HG03039 (cell line): ENCODE measurements at regions not wholly inside any gene's neighbourhood (a gene's known extent, or its start where the extent isn't known, plus 50 kb on each side); places are given as distances from the start of the nearest gene placed in this dataset.

Source experiments
- ATAC-seq: cut with Tn5 transposase; IDR thresholded peaks from one replicate; pipeline ENCODE4 v1.9.1; 2021; ENCODE audit warnings: mild to moderate bottlenecking, moderate library complexity; ENCODE audit not compliant: unreplicated experiment

GRCh38 chr7:85733169-85733915 is 546.5 kb upstream of the SEMA3D start:
- ATAC-seq: no peak

DNA sequence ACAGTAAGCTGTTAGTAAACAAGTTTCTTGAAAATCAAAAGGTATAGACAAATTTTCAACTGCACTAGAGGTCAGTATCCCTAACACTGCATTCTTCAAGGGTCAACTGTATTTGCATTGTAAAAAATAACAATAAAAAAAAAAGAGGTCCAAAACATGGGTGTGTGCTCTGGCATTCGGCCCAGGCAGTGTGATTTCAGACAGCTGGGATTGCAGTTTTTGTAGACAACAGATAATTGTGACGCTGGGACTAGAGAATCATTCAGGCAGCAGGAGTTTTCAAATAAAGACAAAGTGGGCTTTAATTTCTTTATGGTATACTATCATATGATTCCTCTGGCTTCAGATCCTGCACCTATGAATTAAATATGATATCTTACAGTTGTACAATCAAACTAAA is 543.2 kb upstream of the SEMA3D start:
- no peak for ATAC-seq

DNA sequence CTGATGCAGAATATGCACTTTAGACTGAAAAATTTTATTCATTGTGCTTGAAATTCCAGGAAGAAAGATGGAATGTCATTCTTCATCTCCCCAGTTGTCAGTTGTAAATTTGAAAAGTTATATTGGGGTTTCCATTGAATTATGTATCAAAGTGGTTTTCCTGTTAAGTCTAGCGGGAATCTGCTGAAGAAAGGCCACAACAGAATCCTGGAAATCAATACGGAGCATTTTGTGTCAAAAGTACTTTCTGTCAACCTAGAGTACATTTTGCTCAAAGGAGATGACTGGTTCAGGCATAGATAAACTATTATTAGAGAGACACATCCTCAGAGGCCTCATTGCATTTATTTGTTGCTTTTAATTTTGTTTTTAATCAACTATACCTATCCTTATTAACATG is 538.2 kb upstream of the SEMA3D start:
- no peak for ATAC-seq

DNA sequence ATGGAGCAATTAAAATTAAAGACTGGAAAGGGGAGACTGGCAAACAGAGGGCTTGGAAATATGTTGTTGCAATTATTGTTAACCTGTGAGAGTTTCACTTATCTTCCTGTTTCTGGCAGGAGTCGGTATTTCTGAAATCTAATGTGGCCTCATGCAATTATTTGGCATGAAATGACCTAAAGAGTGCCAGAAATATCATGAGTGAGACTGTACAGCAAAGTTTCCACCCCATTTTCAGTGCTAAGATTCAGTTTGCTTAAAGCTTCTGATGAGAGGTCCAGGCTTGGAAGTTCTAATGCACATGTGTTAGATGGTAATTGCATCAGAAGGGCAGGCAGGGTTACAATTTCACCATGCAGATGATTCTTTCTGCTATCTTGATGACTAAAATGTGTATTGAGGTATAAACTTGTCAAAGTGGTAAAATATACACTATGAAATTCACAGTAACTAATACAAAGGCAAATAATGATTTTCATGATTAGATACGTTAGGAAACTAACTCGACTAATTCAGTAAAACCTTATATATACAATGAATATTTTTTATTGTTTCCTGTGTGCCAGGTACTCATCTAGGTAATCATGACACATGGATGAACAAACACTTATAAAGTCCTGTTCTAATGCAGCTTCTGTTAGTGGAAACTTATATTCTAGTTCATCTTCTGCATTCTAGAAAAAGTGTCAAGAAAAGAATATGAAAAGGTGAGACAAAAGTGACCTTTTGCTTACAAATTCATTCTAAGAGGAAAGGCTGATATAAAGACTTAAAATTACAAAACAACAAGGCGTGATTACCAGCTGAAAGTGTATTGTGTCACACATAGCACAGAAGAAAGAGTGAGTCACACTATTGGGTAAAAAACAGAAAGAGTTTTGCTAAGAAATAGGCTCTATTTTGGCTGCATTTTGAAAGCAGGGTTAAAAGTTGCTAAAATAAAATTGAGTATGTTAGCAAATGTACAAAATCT is 533.4 kb upstream of the SEMA3D start:
- ATAC-seq: no peak

GRCh38 chr7:85716353-85716752 is 529.5 kb upstream of the SEMA3D start:
- ATAC-seq: no peak

DNA sequence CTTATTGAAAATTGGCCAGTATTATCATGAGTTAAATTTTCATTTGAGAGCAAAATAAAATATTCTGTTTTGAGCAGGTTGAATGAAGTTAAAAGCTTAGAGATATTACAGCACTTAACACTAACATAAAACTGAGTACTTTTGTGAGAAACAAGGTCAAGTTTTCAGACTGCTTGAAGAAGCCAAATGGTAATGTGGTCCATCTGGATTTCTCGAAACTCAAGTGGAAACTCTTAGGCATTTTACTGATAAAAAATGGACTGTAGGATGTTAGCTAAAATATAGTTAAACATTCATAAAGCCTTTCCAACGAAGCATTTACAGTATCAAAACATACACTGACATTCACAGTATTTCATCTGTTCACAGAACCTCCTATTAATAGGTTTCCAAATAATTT is 528.1 kb upstream of the SEMA3D start:
- no peak for ATAC-seq

GRCh38 chr7:85714043-85714578 is 527.3 kb upstream of the SEMA3D start:
- ATAC-seq: peak; percentile 57

DNA sequence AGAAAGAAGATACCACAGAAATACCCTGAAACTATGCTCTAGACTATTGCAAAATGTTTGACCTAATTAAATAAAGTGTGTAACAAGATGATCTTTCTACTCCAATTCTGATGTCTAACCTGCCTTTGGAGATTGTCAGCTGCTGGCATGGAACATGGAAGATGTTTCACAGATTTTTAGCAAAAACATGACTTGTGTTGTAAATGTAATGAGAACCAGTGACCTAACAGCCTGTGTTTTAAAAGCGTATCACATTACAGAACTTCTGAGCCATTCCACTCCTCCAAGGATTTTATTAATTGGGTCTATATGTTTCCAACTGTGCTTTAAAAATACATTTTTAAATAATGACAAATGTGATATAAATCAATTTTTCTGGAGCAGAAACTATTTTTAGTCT is 526.3 kb upstream of the SEMA3D start:
- no peak for ATAC-seq

DNA sequence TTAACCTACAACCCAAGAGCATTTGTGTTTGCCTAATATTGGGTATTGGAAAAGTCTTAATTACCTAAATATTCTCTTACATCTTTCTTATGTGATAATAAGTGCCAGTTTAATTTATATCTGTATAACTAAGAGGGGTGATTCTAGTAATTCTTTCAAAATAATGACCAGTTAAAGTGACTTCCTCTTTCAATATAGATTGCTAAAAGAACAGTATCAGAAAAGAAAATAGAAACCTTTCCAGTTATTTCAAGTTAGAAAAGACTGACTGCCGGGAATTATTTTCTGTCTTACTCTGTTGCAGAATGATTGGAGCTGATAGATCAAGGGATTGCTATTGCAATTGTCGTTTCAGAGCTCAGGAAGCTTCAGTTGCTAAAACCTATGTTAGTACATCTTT is 525.0 kb upstream of the SEMA3D start:
- ATAC-seq: no peak

DNA sequence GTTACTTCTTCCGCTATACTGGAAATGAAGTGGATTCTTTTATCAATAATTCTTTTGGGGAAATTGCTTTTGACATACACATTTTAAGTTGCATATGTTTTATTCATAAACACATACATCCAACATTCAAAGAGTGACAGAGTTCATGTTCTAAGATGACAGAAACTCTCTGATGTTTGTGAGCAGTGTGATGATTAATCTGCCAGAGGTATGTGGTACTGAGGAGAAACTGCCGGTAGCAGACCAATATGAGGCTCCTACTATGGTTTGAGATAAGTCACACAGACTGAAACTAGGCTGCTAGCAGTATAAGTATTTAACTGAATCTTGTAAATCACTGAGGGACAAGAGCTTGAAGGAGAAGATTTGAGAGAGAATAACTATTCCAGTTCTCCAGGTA is 524.1 kb upstream of the SEMA3D start:
- ATAC-seq: no peak

GRCh38 chr7:85708221-85708620 is 521.4 kb upstream of the SEMA3D start:
- no peak for ATAC-seq

- no peak for ATAC-seq
These were observed 518.2 kb upstream of the SEMA3D start for GRCh38 chr7:85705076-85705475.

DNA sequence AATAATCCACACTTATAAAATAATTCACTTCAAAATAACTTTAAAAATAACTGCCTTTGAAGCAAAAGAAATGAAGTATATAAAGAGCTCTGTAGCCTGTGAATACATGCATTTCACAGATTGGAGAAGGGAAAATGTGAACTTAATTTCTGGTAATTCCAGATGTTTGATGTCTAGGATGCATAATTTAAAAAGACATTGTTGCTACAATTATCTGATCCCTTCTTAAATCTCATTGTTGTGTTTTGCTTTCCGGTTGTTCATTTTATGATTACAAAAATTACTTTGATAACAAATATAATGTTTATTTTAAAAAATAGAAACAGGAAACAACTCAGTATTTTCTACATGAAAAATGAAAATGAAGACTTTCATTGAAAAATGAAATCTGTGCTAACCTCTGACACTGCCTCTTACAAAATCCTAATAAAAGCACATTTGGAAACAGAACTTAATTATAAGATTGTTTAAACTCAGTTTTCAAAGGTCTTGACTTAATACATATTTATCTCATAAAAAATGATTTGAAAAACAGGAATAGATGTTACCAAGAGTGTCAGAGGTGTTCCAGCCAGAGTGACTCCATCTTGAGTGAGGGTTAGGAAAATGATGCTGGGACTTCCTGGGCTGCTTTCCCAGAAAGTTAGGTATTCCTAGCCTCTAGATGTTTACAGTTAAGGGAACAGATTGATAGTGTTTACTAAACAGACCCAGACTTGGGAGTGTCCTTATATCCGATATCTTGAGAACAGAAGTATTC is 516.6 kb upstream of the SEMA3D start:
- ATAC-seq: no peak

GRCh38 chr7:85702348-85702747 is 515.5 kb upstream of the SEMA3D start:
- ATAC-seq: no peak

DNA sequence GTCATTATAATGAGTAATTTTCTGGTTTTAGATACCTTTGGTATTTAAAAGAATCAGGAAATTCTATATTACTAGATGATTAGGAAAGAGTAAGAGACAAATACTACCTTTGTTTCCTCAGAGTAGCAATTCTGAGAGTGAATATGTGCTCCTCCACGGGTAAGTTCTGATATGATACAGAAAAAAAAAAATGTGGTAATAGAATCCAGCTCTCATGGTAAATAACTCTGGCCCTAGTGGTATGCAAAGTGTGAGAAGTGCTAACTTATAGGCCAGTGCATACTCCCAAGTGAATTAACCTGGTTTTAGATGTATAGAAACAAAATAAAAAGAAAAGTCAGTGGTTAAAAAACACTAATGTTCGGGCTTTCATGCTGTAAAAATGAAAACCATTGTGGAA is 512.6 kb upstream of the SEMA3D start:
- no peak for ATAC-seq

- no peak for ATAC-seq
These were observed 508.7 kb upstream of the SEMA3D start for GRCh38 chr7:85695533-85695932.

- ATAC-seq: no peak
These were observed 508.2 kb upstream of the SEMA3D start for GRCh38 chr7:85695041-85695440.

DNA sequence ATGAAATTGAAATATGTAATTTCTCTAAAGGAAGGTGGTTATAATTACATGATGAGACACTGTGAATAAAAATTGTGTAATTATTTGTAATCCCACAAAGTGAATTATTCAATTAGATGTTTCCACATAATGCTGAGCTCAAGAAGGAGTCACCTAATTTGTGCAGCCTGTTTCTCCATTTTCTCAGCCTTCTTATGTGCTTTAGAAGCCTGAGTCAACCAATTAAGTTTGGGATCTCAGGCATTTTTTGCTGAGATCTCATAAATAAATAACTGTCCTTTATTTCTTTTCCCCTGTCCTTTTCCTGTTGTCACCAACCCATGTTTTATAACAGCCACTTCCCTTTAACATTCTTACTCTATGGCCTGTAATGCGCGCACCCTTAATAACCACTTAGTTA is 506.5 kb upstream of the SEMA3D start:
- no peak for ATAC-seq

- ATAC-seq: no peak
These were observed 501.9 kb upstream of the SEMA3D start for GRCh38 chr7:85688712-85689111.

- ATAC-seq: no peak
These were observed 499.7 kb upstream of the SEMA3D start for GRCh38 chr7:85686401-85687181.
